IMR-90 (cell line): ENCODE measurements at regions not wholly inside any gene's neighbourhood (a gene's known extent, or its start where the extent isn't known, plus 50 kb on each side); places are given as distances from the start of the nearest gene placed in this dataset.

Source experiments
- CHD1 ChIP-seq: IDR thresholded peaks from 2 replicates; pipeline ENCODE4 v1.6.1; 2012; ENCODE audit warnings: low read depth, low read length, improper control_type of control experiment
- CTCF ChIP-seq: conservative IDR thresholded peaks from 2 replicates; pipeline ENCODE4 v1.5.1; 2012; ENCODE audit warnings: mild to moderate bottlenecking, low read depth, low read length, improper control_type of control experiment
- MAFK ChIP-seq: IDR thresholded peaks from 2 replicates; pipeline ENCODE4 v1.6.1; 2012; ENCODE audit warnings: low read depth, low read length, improper control_type of control experiment
- MAZ ChIP-seq: IDR thresholded peaks from 2 replicates; pipeline ENCODE4 v1.6.1; 2012; ENCODE audit warnings: low read depth, mild to moderate bottlenecking, low read length, improper control_type of control experiment, moderate library complexity, borderline replicate concordance
- POLR2A ChIP-seq: IDR thresholded peaks from 2 replicates; pipeline ENCODE4 v1.6.1; 2012; ENCODE audit warnings: mild to moderate bottlenecking, low read depth, low read length
- RAD21 ChIP-seq: IDR thresholded peaks from 2 replicates; pipeline ENCODE4 v1.6.1; 2012; ENCODE audit warnings: low read length, improper control_type of control experiment
- RFX5 ChIP-seq: IDR thresholded peaks from 2 replicates; pipeline ENCODE4 v1.8.0; 2012; ENCODE audit warnings: low read depth, mild to moderate bottlenecking, low read length, moderate library complexity
- SMC3 ChIP-seq: fragments of 150-350 bp; IDR thresholded peaks from 2 replicates; pipeline ENCODE4 v1.6.1; 2016; ENCODE audit warnings: low read depth, mild to moderate bottlenecking, antibody characterized with exemption, low read length, moderate library complexity
- USF2 ChIP-seq: fragments of 150-350 bp; IDR thresholded peaks from 2 replicates; pipeline ENCODE4 v1.6.1; 2017; ENCODE audit warnings: mild to moderate bottlenecking, antibody characterized with exemption, low read length, low read depth

- no peak for TF ChIP-seq CTCF
- no peak for TF ChIP-seq RFX5
- no peak for TF ChIP-seq SMC3
- TF ChIP-seq POLR2A: no peak
- TF ChIP-seq RAD21: no peak
- TF ChIP-seq CHD1: no peak
- no peak for TF ChIP-seq MAZ
- no peak for TF ChIP-seq USF2
- TF ChIP-seq MAFK: no peak
Measured at GRCh38 chr4:147236806-147237205, 244.1 kb upstream of the EDNRA start.
